ENCODE measurements at regions not wholly inside any gene's neighbourhood (a gene's known extent, or its start where the extent isn't known, plus 50 kb on each side); places are given as distances from the start of the nearest gene placed in this dataset.

DNA sequence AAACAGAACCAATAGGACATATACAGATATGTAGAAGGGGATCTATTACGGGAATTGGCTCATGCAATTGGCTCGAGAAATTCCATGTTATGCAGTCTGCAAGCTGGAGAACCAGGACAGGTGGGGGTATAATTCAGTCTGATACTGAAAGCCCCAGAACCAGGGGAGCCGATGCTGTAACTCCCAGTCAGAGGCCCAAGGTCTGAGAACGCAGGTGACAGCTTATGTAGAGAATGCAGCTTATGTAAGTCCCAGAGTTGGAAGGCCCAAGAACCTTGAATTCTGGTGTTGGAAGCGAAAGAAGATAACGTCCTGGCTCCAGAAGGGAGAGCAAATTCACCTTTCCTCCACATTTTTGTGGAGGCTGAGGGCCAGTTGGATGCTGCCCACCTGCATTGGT is 62.7 kb downstream of the CCNL1 start:
- ChIA-PET POLR2A (no interaction called here), CTCF (interaction anchor here (0.8 to 1.4 kb wide), 2 partner anchors 15 to 34 kb away, joined by 3 read pairs; no protein-coding TSS in a partner anchor)
- H3K9me2 ChIP-seq = no peaks in the 10 kb centered on the region
- no peaks in the 10 kb centered on the region for H4K20me1 ChIP-seq (ENCODE audit: insufficient read depth)
- no peaks in the 10 kb centered on the region for H3K79me2 ChIP-seq (ENCODE audit: insufficient read depth)
- 87% methylated on average over 6 of the region's 6 CpGs for WGBS (ENCODE audit: low lambda C conversion rate)
- TF ChIP-seq TEAD4 (IDR thresholded peaks at IDR 0.05; ENCODE audit: borderline replicate concordance, insufficient read depth) = no peak
- TF ChIP-seq, protein P1, sequence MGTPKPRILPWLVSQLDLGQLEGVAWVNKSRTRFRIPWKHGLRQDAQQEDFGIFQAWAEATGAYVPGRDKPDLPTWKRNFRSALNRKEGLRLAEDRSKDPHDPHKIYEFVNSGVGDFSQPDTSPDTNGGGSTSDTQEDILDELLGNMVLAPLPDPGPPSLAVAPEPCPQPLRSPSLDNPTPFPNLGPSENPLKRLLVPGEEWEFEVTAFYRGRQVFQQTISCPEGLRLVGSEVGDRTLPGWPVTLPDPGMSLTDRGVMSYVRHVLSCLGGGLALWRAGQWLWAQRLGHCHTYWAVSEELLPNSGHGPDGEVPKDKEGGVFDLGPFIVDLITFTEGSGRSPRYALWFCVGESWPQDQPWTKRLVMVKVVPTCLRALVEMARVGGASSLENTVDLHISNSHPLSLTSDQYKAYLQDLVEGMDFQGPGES (IDR thresholded peaks at IDR 0.05; ENCODE audit: low read depth, low read length) = no peak
- TF ChIP-seq, protein P2, sequence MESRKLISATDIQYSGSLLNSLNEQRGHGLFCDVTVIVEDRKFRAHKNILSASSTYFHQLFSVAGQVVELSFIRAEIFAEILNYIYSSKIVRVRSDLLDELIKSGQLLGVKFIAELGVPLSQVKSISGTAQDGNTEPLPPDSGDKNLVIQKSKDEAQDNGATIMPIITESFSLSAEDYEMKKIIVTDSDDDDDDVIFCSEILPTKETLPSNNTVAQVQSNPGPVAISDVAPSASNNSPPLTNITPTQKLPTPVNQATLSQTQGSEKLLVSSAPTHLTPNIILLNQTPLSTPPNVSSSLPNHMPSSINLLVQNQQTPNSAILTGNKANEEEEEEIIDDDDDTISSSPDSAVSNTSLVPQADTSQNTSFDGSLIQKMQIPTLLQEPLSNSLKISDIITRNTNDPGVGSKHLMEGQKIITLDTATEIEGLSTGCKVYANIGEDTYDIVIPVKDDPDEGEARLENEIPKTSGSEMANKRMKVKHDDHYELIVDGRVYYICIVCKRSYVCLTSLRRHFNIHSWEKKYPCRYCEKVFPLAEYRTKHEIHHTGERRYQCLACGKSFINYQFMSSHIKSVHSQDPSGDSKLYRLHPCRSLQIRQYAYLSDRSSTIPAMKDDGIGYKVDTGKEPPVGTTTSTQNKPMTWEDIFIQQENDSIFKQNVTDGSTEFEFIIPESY (IDR thresholded peaks at IDR 0.05; ENCODE audit: borderline replicate concordance, low read depth) = no peak
- H3K27me3 ChIP-seq (ENCODE audit: insufficient read depth) = no peaks in the 10 kb centered on the region
- no peaks in the 10 kb centered on the region for H3K9me3 ChIP-seq
- H3K4me1 ChIP-seq (ENCODE audit: control insufficient read depth in 1 of 2, insufficient read depth in 2 of 2, low read depth in 1 of 2, low read length in 1 of 2) = peaks cover 10% of the 10 kb centered on the region in 2 experiments; a peak in 2 of 4 replicates
- no peak for DNase-seq
- no peak overlapping the region for H3K4me3 ChIP-seq (ENCODE audit: low read depth in 2 of 2, low read length in 1 of 2)
- H3F3A ChIP-seq (replicated peaks; ENCODE audit: insufficient read depth) = no peaks in the 10 kb centered on the region
- H3K9ac ChIP-seq = no peak overlapping the region
- H2AFZ ChIP-seq (ENCODE audit: low read depth) = no peak overlapping the region
- H3K36me3 ChIP-seq (replicated peaks in 1 of 2; ENCODE audit: control insufficient read depth in 1 of 2, insufficient read depth in 2 of 2, low read length in 1 of 2) = no peaks in the 10 kb centered on the region
- H3K27ac ChIP-seq (ENCODE audit: low read depth in 2 of 2, low read length in 1 of 2) = no peak overlapping the region
- no peak overlapping the region for H3K4me2 ChIP-seq

DNA sequence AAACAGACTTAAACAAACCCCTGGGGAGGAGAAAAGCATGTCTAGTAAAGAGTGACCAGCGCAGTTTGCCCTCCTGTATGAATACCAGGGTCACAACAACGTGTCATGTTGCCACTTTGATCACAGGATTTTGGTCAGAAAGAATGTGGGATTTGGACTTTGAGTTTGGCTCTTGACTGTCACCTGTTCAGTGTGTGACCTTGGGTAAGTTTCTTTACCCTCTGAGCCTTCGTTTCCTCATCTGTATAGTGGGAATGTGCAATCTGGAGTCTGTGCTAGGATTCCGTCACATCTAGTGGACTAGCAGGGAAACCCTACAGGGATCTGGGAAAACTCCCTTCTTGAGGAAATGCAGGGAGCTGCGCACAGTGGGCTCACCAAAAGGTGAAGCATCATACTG is 63.6 kb downstream of the CCNL1 start:
- CTCF ChIA-PET = interaction anchor here (0.8 kb wide), 1 partner anchor 14 kb away, joined by 3 read pairs; no protein-coding TSS in a partner anchor
- POLR2A ChIA-PET = no interaction called here
- no peaks in the 10 kb centered on the region for H3K9me3 ChIP-seq
- TF ChIP-seq, protein P3, sequence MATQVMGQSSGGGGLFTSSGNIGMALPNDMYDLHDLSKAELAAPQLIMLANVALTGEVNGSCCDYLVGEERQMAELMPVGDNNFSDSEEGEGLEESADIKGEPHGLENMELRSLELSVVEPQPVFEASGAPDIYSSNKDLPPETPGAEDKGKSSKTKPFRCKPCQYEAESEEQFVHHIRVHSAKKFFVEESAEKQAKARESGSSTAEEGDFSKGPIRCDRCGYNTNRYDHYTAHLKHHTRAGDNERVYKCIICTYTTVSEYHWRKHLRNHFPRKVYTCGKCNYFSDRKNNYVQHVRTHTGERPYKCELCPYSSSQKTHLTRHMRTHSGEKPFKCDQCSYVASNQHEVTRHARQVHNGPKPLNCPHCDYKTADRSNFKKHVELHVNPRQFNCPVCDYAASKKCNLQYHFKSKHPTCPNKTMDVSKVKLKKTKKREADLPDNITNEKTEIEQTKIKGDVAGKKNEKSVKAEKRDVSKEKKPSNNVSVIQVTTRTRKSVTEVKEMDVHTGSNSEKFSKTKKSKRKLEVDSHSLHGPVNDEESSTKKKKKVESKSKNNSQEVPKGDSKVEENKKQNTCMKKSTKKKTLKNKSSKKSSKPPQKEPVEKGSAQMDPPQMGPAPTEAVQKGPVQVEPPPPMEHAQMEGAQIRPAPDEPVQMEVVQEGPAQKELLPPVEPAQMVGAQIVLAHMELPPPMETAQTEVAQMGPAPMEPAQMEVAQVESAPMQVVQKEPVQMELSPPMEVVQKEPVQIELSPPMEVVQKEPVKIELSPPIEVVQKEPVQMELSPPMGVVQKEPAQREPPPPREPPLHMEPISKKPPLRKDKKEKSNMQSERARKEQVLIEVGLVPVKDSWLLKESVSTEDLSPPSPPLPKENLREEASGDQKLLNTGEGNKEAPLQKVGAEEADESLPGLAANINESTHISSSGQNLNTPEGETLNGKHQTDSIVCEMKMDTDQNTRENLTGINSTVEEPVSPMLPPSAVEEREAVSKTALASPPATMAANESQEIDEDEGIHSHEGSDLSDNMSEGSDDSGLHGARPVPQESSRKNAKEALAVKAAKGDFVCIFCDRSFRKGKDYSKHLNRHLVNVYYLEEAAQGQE (IDR thresholded peaks at IDR 0.05; ENCODE audit: low read depth, low read length) = no peak
- TF ChIP-seq GABPA (IDR thresholded peaks at IDR 0.05; ENCODE audit: low read depth) = no peak
- TF ChIP-seq SIN3A (IDR thresholded peaks at IDR 0.05; ENCODE audit: borderline replicate concordance, low read depth, low read length) = no peak
- TF ChIP-seq TCF12 (IDR thresholded peaks at IDR 0.05) = no peak
- no peak for TF ChIP-seq YY1 (IDR thresholded peaks at IDR 0.05; ENCODE audit: low read depth)
- TF ChIP-seq ELF1 (IDR thresholded peaks at IDR 0.05) = no peak
- TF ChIP-seq GATA2 (CRISPR knock-in tag; IDR thresholded peaks at IDR 0.05) = no peak
- TF ChIP-seq, protein P4, sequence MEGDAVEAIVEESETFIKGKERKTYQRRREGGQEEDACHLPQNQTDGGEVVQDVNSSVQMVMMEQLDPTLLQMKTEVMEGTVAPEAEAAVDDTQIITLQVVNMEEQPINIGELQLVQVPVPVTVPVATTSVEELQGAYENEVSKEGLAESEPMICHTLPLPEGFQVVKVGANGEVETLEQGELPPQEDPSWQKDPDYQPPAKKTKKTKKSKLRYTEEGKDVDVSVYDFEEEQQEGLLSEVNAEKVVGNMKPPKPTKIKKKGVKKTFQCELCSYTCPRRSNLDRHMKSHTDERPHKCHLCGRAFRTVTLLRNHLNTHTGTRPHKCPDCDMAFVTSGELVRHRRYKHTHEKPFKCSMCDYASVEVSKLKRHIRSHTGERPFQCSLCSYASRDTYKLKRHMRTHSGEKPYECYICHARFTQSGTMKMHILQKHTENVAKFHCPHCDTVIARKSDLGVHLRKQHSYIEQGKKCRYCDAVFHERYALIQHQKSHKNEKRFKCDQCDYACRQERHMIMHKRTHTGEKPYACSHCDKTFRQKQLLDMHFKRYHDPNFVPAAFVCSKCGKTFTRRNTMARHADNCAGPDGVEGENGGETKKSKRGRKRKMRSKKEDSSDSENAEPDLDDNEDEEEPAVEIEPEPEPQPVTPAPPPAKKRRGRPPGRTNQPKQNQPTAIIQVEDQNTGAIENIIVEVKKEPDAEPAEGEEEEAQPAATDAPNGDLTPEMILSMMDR (IDR thresholded peaks at IDR 0.05) = no peak
- TF ChIP-seq RXRA (IDR thresholded peaks at IDR 0.05; ENCODE audit: borderline replicate concordance, low read depth) = no peak
- no peak for TF ChIP-seq NRF1 (IDR thresholded peaks at IDR 0.05; ENCODE audit: low read depth, low read length)
- TF ChIP-seq NFIC (IDR thresholded peaks at IDR 0.05; ENCODE audit: borderline replicate concordance) = no peak
- no peak for TF ChIP-seq TEAD4 (IDR thresholded peaks at IDR 0.05; ENCODE audit: borderline replicate concordance, insufficient read depth)
- TF ChIP-seq, protein P2 (IDR thresholded peaks at IDR 0.05; ENCODE audit: borderline replicate concordance, low read depth) = no peak
- TF ChIP-seq SMC3 (IDR thresholded peaks at IDR 0.05; ENCODE audit: low read depth, low read length) = no peak
- TF ChIP-seq TAF1 (IDR thresholded peaks at IDR 0.05; ENCODE audit: borderline replicate concordance, low read depth, low read length) = no peak
- TF ChIP-seq RCOR1 (IDR thresholded peaks at IDR 0.05; ENCODE audit: low read length) = no peak

More for the DNA sequence above, 63.6 kb downstream of the CCNL1 start:
- Histone ChIP-seq H4K20me1 (ENCODE audit: insufficient read depth) (no peaks in the 10 kb centered on the region), H3K27ac (ENCODE audit: low read depth in 2 of 2, low read length in 1 of 2) (no peak overlapping the region), H3K79me2 (ENCODE audit: insufficient read depth) (no peaks in the 10 kb centered on the region), H3F3A (replicated peaks; ENCODE audit: insufficient read depth) (no peaks in the 10 kb centered on the region), H3K9me2 (no peaks in the 10 kb centered on the region), H2AFZ (ENCODE audit: low read depth) (no peak overlapping the region), H3K36me3 (replicated peaks in 1 of 2; ENCODE audit: control insufficient read depth in 1 of 2, insufficient read depth in 2 of 2, low read length in 1 of 2) (no peaks in the 10 kb centered on the region), H3K4me2 (no peak overlapping the region), H3K9ac (no peak overlapping the region), H3K4me3 (ENCODE audit: low read depth in 2 of 2, low read length in 1 of 2) (no peak overlapping the region), H3K4me1 (ENCODE audit: control insufficient read depth in 1 of 2, insufficient read depth in 2 of 2, low read depth in 1 of 2, low read length in 1 of 2) (peaks cover 10% of the 10 kb centered on the region in 2 experiments; a peak in 2 of 4 replicates), H3K27me3 (ENCODE audit: insufficient read depth) (no peaks in the 10 kb centered on the region)
- WGBS (ENCODE audit: low lambda C conversion rate) = 88% methylated on average over 5 of the region's 5 CpGs
- no peak for DNase-seq

All from SK-N-SH (cell line).